Astrocyte (in vitro differentiated cells and primary cell): ENCODE measurements at regions not wholly inside any gene's neighbourhood (a gene's known extent, or its start where the extent isn't known, plus 50 kb on each side); places are given as distances from the start of the nearest gene placed in this dataset.

ENCODE experiments used
- DNase-seq: peaks from one replicate; pipeline ENCODE4 v3.0.0-alpha.2; 2010; ENCODE audit warnings: low read depth
- FAIRE-seq: peaks from 2 replicates; lab custom pipeline; 2011; peaks lifted over from hg19 to GRCh38; lab: Jason Lieb, UNC
- H2AFZ ChIP-seq: 2 replicates; pipeline ENCODE4 v1.6.0; 2012; ENCODE audit warnings: low read depth, low read length, inconsistent platforms
- H3K27ac ChIP-seq: 2 replicates; pipeline ENCODE4 v1.5.1; 2011; ENCODE audit warnings: low read depth, low read length, inconsistent platforms
- H3K27me3 ChIP-seq: 2 replicates; pipeline ENCODE4 v1.6.0; 2011; ENCODE audit warnings: low read length, inconsistent platforms; ENCODE audit not compliant: insufficient read depth
- H3K36me3 ChIP-seq: 2 replicates; pipeline ENCODE4 v1.5.1; 2011; ENCODE audit warnings: low read length, inconsistent platforms; ENCODE audit not compliant: insufficient read depth
- H3K4me1 ChIP-seq: 2 replicates; pipeline ENCODE4 v1.5.1; 2011; ENCODE audit warnings: low read length, inconsistent platforms; ENCODE audit not compliant: insufficient read depth
- H3K4me2 ChIP-seq: 2 replicates; pipeline ENCODE4 v1.6.0; 2012; ENCODE audit warnings: low read length, inconsistent platforms
- H3K4me3 ChIP-seq: 2 replicates; pipeline ENCODE4 v1.5.1; 2011; ENCODE audit warnings: low read depth, mild to moderate bottlenecking, low read length, inconsistent platforms; ENCODE audit not compliant: insufficient read depth
- H3K79me2 ChIP-seq: 2 replicates; pipeline ENCODE4 v1.6.0; 2012; ENCODE audit warnings: mild to moderate bottlenecking, low read length, inconsistent platforms; ENCODE audit not compliant: insufficient read depth
- H3K9ac ChIP-seq: 2 replicates; pipeline ENCODE4 v1.6.0; 2012; ENCODE audit warnings: mild to moderate bottlenecking, low read length, inconsistent platforms
- H3K9me3 ChIP-seq: 2 replicates; pipeline ENCODE4 v1.5.1; 2012; ENCODE audit warnings: low read depth, mild to moderate bottlenecking, low read length, inconsistent platforms; ENCODE audit not compliant: insufficient read depth
- H4K20me1 ChIP-seq: 2 replicates; pipeline ENCODE4 v1.6.0; 2012; ENCODE audit warnings: low read length, inconsistent platforms; ENCODE audit not compliant: insufficient read depth
- H3K27ac Mint-ChIP-seq: one replicate; pipeline ENCODE4 v1.8.0; 2021; ENCODE audit warnings: mild to moderate bottlenecking, mixed read lengths; ENCODE audit not compliant: unreplicated experiment
- H3K27me3 Mint-ChIP-seq: one replicate; pipeline ENCODE4 v1.8.0; 2021; ENCODE audit warnings: low read depth, mixed read lengths; ENCODE audit not compliant: unreplicated experiment
- H3K36me3 Mint-ChIP-seq: one replicate; pipeline ENCODE4 v1.8.0; 2021; ENCODE audit warnings: low read depth, mixed read lengths; ENCODE audit not compliant: unreplicated experiment
- H3K4me1 Mint-ChIP-seq: one replicate; pipeline ENCODE4 v1.8.0; 2021; ENCODE audit warnings: low read depth, mixed read lengths; ENCODE audit not compliant: unreplicated experiment
- H3K4me3 Mint-ChIP-seq: one replicate; pipeline ENCODE4 v1.8.0; 2021; ENCODE audit warnings: mild to moderate bottlenecking, moderate library complexity, mixed read lengths; ENCODE audit not compliant: unreplicated experiment
- H3K9me3 Mint-ChIP-seq: one replicate; pipeline ENCODE4 v1.8.0; 2021; ENCODE audit warnings: mild to moderate bottlenecking, mixed read lengths; ENCODE audit not compliant: unreplicated experiment
- EZH2 ChIP-seq: IDR thresholded peaks from 2 replicates; pipeline ENCODE4 v1.6.1; 2012; ENCODE audit warnings: mild to moderate bottlenecking, low read length, inconsistent platforms; ENCODE audit not compliant: insufficient read depth
- TF ChIP-seq, protein P1 (sequence below): IDR thresholded peaks from 2 replicates; pipeline ENCODE4 v1.5.1; 2011; ENCODE audit warnings: low read depth, mild to moderate bottlenecking, inconsistent platforms, low read length, moderate library complexity; ENCODE audit not compliant: insufficient read depth

DNA sequence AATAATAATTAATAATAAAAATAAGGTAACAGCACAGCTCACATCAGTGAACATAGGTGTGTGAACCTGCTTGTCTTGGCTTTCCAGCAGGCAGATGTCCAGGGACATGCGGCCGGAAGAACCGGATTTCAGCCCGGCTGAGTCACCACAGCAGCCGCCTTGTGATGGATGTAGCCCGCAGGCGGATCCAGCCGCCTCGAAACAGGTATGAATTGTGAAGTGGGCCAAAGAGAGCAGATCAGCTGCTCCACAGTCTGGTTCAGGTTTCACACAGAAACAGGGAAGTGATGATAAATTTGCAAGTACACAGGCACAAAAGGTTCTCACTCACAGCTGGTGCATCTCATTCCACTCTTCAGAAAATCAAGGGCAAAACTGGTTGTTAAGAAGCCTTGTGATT, 55.1 kb downstream of the ID4 start:
- peaks cover 6% of the 10 kb centered on the region for H3K4me1 Mint-ChIP-seq
- no peak overlapping the region for H3K4me3 ChIP-seq
- H3K4me1 ChIP-seq, result no peaks in the 10 kb centered on the region
- no peak overlapping the region for H3K27ac Mint-ChIP-seq
- no peak overlapping the region for H2AFZ ChIP-seq
- H3K36me3 Mint-ChIP-seq, result no peaks in the 10 kb centered on the region
- H3K27me3 Mint-ChIP-seq, result no peaks in the 10 kb centered on the region
- H3K9me3 ChIP-seq, result no peaks in the 10 kb centered on the region
- no peaks in the 10 kb centered on the region for H3K36me3 ChIP-seq
- no peaks in the 10 kb centered on the region for H4K20me1 ChIP-seq
- H3K79me2 ChIP-seq, result no peaks in the 10 kb centered on the region
- H3K9me3 Mint-ChIP-seq, result no peaks in the 10 kb centered on the region
- FAIRE-seq (no peak), DNase-seq (no peak)
- no peak overlapping the region for H3K4me2 ChIP-seq
- H3K9ac ChIP-seq, result no peak overlapping the region
- H3K27me3 ChIP-seq, result no peaks in the 10 kb centered on the region
- no peak overlapping the region for H3K27ac ChIP-seq
- no peak overlapping the region for H3K4me3 Mint-ChIP-seq
- TF ChIP-seq EZH2, result no peak
- TF ChIP-seq, protein P1, sequence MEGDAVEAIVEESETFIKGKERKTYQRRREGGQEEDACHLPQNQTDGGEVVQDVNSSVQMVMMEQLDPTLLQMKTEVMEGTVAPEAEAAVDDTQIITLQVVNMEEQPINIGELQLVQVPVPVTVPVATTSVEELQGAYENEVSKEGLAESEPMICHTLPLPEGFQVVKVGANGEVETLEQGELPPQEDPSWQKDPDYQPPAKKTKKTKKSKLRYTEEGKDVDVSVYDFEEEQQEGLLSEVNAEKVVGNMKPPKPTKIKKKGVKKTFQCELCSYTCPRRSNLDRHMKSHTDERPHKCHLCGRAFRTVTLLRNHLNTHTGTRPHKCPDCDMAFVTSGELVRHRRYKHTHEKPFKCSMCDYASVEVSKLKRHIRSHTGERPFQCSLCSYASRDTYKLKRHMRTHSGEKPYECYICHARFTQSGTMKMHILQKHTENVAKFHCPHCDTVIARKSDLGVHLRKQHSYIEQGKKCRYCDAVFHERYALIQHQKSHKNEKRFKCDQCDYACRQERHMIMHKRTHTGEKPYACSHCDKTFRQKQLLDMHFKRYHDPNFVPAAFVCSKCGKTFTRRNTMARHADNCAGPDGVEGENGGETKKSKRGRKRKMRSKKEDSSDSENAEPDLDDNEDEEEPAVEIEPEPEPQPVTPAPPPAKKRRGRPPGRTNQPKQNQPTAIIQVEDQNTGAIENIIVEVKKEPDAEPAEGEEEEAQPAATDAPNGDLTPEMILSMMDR, result no peak

DNA sequence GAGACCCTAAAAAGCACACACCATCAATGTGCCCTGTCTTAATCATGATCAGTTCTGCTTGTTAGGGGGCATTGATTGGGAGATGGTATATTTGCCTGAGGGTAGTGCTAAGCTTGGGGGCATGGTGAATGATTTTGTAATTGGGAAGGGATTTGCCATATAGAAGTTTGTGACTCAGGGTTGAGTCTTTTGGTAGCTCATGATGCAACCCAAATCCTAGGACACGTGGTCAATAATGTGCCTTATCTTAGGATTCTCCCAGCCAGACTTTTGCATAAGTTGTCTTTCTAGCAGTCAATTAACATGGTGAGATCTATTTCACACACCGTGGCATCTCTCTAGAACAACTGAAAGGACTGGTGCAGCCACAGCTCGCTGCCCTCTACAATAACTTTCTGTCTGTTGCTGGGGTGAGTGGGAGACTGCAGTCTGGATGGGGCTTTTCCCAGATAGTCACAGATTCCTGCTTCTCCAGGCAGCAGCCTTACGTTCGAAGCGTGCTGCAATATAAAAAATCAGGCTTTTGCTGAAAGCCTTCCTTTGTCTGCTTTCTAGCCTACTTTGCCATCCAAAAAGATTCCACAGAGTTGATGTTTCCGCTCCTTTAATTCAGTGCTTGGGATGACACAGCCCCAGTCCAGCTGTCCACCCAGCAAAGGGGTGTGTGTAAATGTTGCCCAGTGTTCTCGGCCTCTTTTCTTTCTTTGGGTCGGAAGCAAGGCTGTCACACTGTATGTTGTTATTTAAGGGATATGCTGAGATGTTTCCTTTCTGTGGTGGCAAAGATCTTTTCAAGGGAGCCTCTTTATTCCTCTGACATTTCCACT, 58.9 kb downstream of the ID4 start:
- FAIRE-seq, result no peak
- H3K27me3 ChIP-seq, result no peaks in the 10 kb centered on the region
- H3K27ac ChIP-seq, result no peak overlapping the region
- H2AFZ ChIP-seq, result no peak overlapping the region
- no peaks in the 10 kb centered on the region for H4K20me1 ChIP-seq
- H3K27me3 Mint-ChIP-seq, result no peaks in the 10 kb centered on the region
- no peaks in the 10 kb centered on the region for H3K36me3 Mint-ChIP-seq
- no peaks in the 10 kb centered on the region for H3K4me1 ChIP-seq
- no peak overlapping the region for H3K4me2 ChIP-seq
- no peaks in the 10 kb centered on the region for H3K79me2 ChIP-seq
- no peak overlapping the region for H3K9ac ChIP-seq
- DNase-seq, result no peak
- no peak overlapping the region for H3K27ac Mint-ChIP-seq
- peaks cover 6% of the 10 kb centered on the region for H3K4me1 Mint-ChIP-seq
- H3K9me3 Mint-ChIP-seq, result no peaks in the 10 kb centered on the region
- H3K36me3 ChIP-seq, result no peaks in the 10 kb centered on the region
- no peak overlapping the region for H3K4me3 ChIP-seq
- no peak for TF ChIP-seq EZH2
- TF ChIP-seq, protein P1, result no peak
- H3K4me3 Mint-ChIP-seq, result no peak overlapping the region
- H3K9me3 ChIP-seq, result no peaks in the 10 kb centered on the region

DNA sequence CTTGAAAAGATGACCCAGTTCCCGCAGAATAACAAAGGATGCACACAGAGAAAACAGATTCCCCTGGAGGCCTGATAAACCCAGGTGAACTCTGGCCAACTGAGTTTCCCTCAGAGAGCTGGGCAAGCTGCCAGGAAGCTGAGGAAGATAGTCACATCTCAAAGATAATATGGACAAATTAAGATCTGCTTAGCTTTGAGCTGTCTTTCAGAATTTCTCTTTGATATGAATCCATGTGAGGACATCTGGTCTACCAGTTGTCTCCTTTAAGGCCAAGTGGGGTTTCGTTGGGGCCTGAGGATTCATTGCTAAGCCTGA, 59.5 kb downstream of the ID4 start:
- Histone ChIP-seq H3K9me3 (no peaks in the 10 kb centered on the region), H3K4me2 (no peak overlapping the region), H3K79me2 (no peaks in the 10 kb centered on the region), H3K9ac (no peak overlapping the region), H3K4me1 (no peaks in the 10 kb centered on the region), H3K4me3 (no peak overlapping the region), H4K20me1 (no peaks in the 10 kb centered on the region), H3K27ac (no peak overlapping the region), H2AFZ (no peak overlapping the region), H3K27me3 (no peaks in the 10 kb centered on the region), H3K36me3 (no peaks in the 10 kb centered on the region)
- no peak for FAIRE-seq
- TF ChIP-seq, protein P1, result no peak
- no peak for TF ChIP-seq EZH2
- Mint-ChIP-seq H3K4me3 (no peak overlapping the region), H3K27ac (no peak overlapping the region), H3K4me1 (peaks cover 6% of the 10 kb centered on the region), H3K9me3 (peaks cover 3% of the 10 kb centered on the region), H3K36me3 (no peaks in the 10 kb centered on the region), H3K27me3 (no peaks in the 10 kb centered on the region)
- no peak for DNase-seq
